ENCODE measurements at regions not wholly inside any gene's neighbourhood (a gene's known extent, or its start where the extent isn't known, plus 50 kb on each side); places are given as distances from the start of the nearest gene placed in this dataset.

DNA sequence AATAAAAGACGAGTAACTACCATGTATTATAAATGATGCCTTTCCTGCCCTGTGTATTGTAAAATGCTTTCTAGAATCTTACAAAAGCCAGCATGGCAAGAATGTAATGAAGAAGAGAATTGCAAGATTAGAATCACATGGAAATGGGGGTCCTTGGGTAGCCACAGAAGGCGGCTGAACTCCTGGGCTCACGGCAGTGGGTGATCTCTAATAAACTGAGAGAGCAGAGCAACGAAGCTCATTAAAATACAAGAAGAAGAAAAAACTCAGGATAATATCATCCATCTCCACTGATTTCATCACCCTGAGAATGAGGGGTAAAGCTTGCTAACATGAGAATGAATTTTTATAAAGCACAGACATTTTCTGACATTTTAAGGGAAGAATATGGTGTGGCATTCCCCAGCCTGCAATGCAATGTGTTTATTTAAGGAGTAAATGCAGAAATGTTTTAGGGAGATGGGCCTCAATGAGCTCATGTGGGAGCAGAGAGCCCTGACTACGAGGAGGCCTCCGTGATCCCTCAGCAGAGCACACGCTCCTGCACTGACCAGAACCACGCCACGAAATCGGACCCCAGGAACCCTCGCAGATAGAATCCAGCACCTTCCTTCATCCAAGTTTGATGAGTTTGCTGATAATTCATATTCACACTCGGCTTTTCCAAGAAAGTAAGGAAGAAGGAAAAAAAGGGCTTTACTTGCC lies 92.7 kb upstream of the PFKP start:
- Histone ChIP-seq H3K9ac (ENCODE audit: low read depth, low read length) (no peak overlapping the region), H3K79me2 (ENCODE audit: insufficient read depth, low read length) (no peaks in the 10 kb centered on the region), H3K4me3 (ENCODE audit: low read depth in 1 of 2, low read length in 2 of 2) (no peak overlapping the region), H2AFZ (ENCODE audit: low read depth, low read length) (no peak overlapping the region), H3K4me2 (ENCODE audit: insufficient read depth, low read length) (no peak overlapping the region), H4K20me1 (ENCODE audit: insufficient read depth, low read length) (no peaks in the 10 kb centered on the region), H3K9me3 (ENCODE audit: insufficient read depth, low read length, severe bottlenecking) (no peaks in the 10 kb centered on the region), H3K27ac (ENCODE audit: low read length) (no peak overlapping the region), H3K4me1 (ENCODE audit: insufficient read depth, low read length) (no peaks in the 10 kb centered on the region), H3K36me3 (ENCODE audit: insufficient read depth, low read length) (no peaks in the 10 kb centered on the region), H3K27me3 (ENCODE audit: insufficient read depth, low read length, poor library complexity) (no peaks in the 10 kb centered on the region)
- DNase-seq (no peak), ATAC-seq (ENCODE audit: insufficient read depth, low read depth) (no peak)
- TF ChIP-seq, protein P1, sequence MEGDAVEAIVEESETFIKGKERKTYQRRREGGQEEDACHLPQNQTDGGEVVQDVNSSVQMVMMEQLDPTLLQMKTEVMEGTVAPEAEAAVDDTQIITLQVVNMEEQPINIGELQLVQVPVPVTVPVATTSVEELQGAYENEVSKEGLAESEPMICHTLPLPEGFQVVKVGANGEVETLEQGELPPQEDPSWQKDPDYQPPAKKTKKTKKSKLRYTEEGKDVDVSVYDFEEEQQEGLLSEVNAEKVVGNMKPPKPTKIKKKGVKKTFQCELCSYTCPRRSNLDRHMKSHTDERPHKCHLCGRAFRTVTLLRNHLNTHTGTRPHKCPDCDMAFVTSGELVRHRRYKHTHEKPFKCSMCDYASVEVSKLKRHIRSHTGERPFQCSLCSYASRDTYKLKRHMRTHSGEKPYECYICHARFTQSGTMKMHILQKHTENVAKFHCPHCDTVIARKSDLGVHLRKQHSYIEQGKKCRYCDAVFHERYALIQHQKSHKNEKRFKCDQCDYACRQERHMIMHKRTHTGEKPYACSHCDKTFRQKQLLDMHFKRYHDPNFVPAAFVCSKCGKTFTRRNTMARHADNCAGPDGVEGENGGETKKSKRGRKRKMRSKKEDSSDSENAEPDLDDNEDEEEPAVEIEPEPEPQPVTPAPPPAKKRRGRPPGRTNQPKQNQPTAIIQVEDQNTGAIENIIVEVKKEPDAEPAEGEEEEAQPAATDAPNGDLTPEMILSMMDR (IDR thresholded peaks at IDR 0.05; ENCODE audit: borderline replicate concordance, extremely low read depth, low read length, poor library complexity, severe bottlenecking): no peak
- TF ChIP-seq EZH2 (IDR thresholded peaks at IDR 0.05; ENCODE audit: borderline replicate concordance, low read depth, low read length, severe bottlenecking): no peak

DNA sequence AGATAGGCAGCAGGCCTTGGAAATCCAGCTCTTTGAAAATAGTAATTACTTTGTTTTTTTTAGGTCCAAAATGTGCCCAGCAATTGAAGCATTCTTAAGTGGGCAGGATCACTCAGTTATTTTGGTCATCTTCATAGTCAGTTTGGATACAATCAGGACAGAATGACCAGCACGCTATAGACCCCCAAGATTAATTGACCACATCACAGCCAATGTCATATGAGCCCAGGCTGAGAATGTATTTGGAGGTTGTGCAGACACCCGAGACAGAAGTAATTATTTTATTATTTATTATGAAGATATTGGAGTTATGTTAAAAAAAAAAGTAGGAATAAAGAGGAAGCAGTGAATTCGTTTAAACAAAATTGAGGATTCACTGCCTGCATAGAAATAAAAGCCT lies 93.3 kb upstream of the PFKP start:
- TF ChIP-seq, protein P1 (IDR thresholded peaks at IDR 0.05; ENCODE audit: borderline replicate concordance, extremely low read depth, low read length, poor library complexity, severe bottlenecking): no peak
- TF ChIP-seq EZH2 (IDR thresholded peaks at IDR 0.05; ENCODE audit: borderline replicate concordance, low read depth, low read length, severe bottlenecking): no peak
- H3K79me2 ChIP-seq (ENCODE audit: insufficient read depth, low read length): no peaks in the 10 kb centered on the region
- H4K20me1 ChIP-seq (ENCODE audit: insufficient read depth, low read length): no peaks in the 10 kb centered on the region
- H3K9me3 ChIP-seq (ENCODE audit: insufficient read depth, low read length, severe bottlenecking): no peaks in the 10 kb centered on the region
- H3K27me3 ChIP-seq (ENCODE audit: insufficient read depth, low read length, poor library complexity): no peaks in the 10 kb centered on the region
- no peak overlapping the region for H3K4me3 ChIP-seq (ENCODE audit: low read depth in 1 of 2, low read length in 2 of 2)
- no peaks in the 10 kb centered on the region for H3K36me3 ChIP-seq (ENCODE audit: insufficient read depth, low read length)
- no peak overlapping the region for H3K27ac ChIP-seq (ENCODE audit: low read length)
- H3K9ac ChIP-seq (ENCODE audit: low read depth, low read length): no peak overlapping the region
- DNase-seq (no peak), ATAC-seq (ENCODE audit: insufficient read depth, low read depth) (no peak)
- no peak overlapping the region for H2AFZ ChIP-seq (ENCODE audit: low read depth, low read length)
- H3K4me2 ChIP-seq (ENCODE audit: insufficient read depth, low read length): no peak overlapping the region
- no peaks in the 10 kb centered on the region for H3K4me1 ChIP-seq (ENCODE audit: insufficient read depth, low read length)

DNA sequence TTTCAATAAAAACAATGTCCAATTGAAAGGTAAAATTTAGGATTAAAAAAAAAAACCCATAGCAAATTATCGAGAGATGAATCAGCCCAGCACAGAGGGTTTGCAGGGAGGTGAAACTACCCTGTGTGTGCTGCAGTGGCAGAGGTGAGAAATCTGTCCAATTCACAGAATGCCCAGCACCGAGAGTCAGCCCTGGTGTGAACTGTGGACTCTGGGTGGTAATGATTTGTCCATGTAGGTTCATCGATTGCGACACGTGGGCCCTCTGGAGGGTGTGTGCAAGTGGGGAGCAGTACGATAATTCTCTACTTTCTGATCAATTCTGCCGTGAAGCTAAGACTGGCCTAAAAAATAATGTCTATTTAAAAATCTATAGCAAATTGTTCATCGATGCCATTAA lies 94.5 kb upstream of the PFKP start:
- H3K27ac ChIP-seq (ENCODE audit: low read length): no peak overlapping the region
- H3K27me3 ChIP-seq (ENCODE audit: insufficient read depth, low read length, poor library complexity): no peaks in the 10 kb centered on the region
- H3K4me3 ChIP-seq (ENCODE audit: low read depth in 1 of 2, low read length in 2 of 2): no peak overlapping the region
- H3K36me3 ChIP-seq (ENCODE audit: insufficient read depth, low read length): no peaks in the 10 kb centered on the region
- no peaks in the 10 kb centered on the region for H4K20me1 ChIP-seq (ENCODE audit: insufficient read depth, low read length)
- H2AFZ ChIP-seq (ENCODE audit: low read depth, low read length): no peak overlapping the region
- H3K79me2 ChIP-seq (ENCODE audit: insufficient read depth, low read length): no peaks in the 10 kb centered on the region
- DNase-seq (no peak), ATAC-seq (ENCODE audit: insufficient read depth, low read depth) (no peak)
- no peak overlapping the region for H3K4me2 ChIP-seq (ENCODE audit: insufficient read depth, low read length)
- no peaks in the 10 kb centered on the region for H3K4me1 ChIP-seq (ENCODE audit: insufficient read depth, low read length)
- no peaks in the 10 kb centered on the region for H3K9me3 ChIP-seq (ENCODE audit: insufficient read depth, low read length, severe bottlenecking)
- H3K9ac ChIP-seq (ENCODE audit: low read depth, low read length): no peak overlapping the region
- TF ChIP-seq EZH2 (IDR thresholded peaks at IDR 0.05; ENCODE audit: borderline replicate concordance, low read depth, low read length, severe bottlenecking): no peak
- TF ChIP-seq, protein P1 (IDR thresholded peaks at IDR 0.05; ENCODE audit: borderline replicate concordance, extremely low read depth, low read length, poor library complexity, severe bottlenecking): no peak

All from DND-41 (cell line).